CD1c-positive myeloid dendritic cell (primary cell): ENCODE measurements at regions not wholly inside any gene's neighbourhood (a gene's known extent, or its start where the extent isn't known, plus 50 kb on each side); places are given as distances from the start of the nearest gene placed in this dataset.
"Not testable (repeated sequence)": the region's sequence is repeated elsewhere in the genome, so short reads cannot be mapped to it uniquely, and the experiment has no call there.

Experiments
- DNase-seq: peaks from one replicate; pipeline ENCODE4 v3.0.0-alpha.2; 2016; ENCODE audit errors: extremely low spot score

DNA sequence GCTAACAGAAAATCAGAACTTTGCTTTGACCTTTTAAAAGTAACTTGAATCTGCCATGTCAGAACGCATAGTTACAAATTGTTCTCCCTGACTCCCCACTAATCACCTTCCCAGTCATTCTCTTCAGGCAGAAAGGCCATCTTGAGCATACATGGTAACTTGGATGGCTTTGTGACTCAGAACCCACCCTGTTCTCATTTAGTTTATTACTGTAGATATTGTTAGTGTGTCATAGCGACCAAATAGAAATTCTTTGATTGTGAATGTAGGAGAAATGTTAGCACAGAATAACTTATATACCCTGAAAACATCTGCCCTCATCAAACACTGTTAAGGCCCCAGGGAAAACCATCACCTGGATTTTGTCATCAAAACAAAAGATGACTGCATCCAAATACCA, 382.0 kb downstream of the MAGEB5 start:
- DNase-seq: no peak

DNA sequence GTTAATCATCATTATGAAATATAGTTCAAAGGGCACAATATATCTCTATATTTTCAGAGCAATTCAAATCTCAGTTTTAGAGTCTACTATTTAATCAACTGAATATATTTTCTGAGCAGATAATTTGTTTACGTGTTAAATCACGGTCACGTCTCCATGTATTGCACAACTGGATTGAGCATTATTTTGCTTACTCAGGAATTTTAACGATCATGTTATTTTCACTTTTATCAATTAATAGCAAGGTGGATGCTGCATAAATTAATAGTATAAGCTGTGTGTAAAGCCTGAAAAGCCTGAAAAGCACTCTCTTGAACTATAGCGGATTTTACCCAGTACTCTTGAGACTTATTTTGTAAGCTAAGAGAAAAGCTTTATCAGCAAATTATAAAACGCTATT, 374.9 kb downstream of the MAGEB5 start:
- no peak for DNase-seq

GRCh38 chrX:26586570-26586969, 370.6 kb downstream of the MAGEB5 start:
- no peak for DNase-seq

DNA sequence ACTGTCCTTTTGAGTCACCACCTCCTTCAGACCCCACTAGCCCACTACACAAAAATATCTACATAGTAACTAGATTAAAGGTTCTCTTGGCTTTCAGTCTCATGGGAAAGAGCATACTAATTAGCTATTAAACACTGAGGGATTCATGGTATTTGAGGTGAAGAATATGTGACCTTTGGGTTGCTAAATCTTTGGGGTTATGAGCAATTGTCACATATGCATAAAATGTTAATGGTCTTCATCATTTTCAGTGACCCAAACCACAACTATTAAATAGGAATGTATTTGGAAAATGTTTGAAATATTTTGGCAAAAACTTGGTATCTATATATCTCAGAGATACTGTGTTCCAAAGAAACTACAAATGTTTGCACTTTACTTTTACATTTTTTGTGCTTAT, 365.1 kb downstream of the MAGEB5 start:
- no peak for DNase-seq

DNA sequence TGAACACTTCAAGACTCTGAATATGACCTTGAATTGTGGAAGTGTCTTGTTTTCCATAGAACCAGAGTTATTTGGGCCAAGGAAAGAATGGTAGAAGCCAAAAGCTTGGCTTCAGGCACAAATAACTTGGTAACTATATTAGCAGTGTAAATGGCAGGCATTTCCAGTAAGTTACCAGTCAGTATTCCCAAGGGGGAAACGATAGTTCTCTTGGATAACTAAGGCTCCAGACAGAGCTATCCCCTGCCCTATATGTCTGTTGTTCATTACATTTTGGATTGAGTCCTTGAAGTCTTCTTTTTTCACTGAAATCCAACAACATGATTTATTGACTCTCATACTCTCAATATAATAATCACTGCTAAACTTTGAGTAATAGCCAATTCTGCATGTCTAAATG, 364.1 kb downstream of the MAGEB5 start:
- DNase-seq: no peak

DNA sequence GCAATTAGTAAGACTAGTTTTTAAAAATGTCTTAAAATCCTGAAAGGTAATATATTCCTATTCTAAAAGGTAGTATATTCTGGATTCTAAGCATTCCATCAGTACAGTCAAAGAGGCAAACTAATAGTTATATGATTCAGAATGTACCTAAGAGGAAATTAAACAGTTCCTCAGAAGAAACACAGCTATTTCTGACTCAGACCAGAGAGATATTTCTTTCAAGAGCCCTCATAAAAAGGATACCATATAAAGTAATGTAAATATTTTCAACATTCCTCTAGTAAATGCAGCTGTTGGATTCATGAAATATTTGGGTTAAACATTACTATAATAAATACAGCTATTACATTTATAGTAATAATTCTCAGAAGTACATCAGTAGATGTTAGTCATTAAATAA, 358.3 kb downstream of the MAGEB5 start:
- DNase-seq: no peak

- no peak for DNase-seq
Measured at GRCh38 chrX:26562156-26562555, 346.2 kb downstream of the MAGEB5 start.

GRCh38 chrX:26559855-26560254, 343.9 kb downstream of the MAGEB5 start:
- no peak for DNase-seq

GRCh38 chrX:26558719-26559386, 342.9 kb downstream of the MAGEB5 start:
- DNase-seq: no peak

DNA sequence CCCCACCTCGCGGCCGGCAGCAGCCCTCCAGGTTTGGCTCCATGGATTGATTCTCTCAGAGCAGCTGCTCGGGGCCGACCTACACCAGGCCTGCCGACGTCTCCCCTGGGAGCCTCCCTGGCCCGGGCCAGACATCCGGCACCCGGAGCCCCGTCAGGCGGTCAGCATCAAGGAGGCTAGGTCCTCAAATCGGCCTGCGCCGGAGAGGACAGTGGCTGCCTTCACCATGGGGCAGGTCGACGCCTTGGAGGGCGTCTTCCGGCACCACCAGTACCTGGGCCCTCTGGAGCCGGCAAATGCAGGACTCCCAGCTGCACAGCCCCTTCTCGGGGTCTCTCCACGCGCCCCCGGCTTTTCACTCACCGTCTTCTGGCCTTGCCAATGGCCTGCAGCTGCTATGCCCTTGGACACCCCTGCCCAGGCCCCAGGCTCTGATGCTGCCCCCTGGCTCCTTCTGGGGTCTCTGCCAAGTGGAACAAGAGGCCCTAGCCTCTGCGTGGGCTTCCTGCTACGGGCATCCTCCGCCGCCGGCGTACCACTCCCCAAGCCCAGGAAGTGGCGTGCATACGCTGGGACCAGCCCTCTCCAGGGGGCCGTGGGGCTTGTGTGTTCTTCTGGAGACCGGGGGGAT, 341.8 kb downstream of the MAGEB5 start:
- no peak for DNase-seq

- not testable (repeated sequence) for DNase-seq
Measured at GRCh38 chrX:26525768-26526167, 309.8 kb downstream of the MAGEB5 start.

- DNase-seq: no peak
Measured at GRCh38 chrX:26522501-26522900, 306.5 kb downstream of the MAGEB5 start.

DNA sequence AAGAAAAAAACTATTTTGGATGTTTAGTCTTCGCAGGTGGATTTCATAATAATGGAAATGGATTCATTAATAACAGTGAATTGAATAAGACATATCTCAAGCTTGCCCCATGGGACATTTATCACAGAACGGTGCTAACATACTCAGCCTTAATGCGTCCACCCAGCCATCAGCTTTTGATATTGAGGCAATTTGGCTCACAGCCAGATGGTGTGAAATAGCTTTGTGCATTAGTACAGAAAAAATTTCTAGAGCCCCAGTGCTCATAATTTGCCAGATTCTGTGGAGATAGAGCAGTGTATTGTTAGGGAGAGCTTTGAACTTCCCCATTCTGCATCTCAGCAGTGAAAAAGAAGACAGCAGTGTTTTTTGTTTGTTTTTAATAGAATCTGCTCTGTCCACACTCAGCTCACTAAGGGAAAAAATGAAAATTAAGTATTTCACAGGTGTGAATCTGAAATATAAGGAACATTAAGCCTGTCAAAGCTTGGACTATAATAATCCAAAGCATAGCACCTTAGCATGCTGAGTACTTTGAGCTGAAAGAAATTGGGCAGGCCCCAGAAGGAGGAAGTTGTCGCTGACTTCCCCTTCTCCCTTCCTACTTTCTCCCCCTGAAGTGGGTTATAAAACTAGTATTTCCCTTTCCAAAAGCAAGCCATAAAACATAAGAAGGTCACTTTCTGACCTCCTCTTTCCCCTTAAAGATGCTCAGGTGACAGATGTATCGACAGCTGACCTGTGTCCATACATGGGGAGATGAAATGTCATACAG, 295.8 kb downstream of the MAGEB5 start:
- no peak for DNase-seq

DNA sequence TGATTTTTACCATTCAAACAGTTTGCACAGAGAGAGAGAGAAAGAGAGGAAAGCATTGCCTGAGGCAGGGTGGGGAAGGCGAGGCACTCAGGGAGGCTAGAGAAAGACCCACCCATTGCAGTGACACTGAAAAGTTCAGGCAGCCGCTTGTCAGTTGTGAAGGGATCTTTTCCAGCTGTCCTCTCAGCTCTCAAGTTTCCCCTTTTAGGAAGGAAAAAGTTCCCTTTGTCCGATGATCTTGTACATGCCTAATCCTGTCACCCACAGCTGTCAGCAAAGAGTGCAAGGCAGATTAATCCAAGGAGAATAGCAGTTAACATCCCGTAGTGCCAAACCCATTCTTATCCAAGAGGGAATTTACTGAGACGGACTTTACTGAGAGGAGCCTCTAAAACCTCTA, 255.0 kb downstream of the MAGEB5 start:
- no peak for DNase-seq

DNA sequence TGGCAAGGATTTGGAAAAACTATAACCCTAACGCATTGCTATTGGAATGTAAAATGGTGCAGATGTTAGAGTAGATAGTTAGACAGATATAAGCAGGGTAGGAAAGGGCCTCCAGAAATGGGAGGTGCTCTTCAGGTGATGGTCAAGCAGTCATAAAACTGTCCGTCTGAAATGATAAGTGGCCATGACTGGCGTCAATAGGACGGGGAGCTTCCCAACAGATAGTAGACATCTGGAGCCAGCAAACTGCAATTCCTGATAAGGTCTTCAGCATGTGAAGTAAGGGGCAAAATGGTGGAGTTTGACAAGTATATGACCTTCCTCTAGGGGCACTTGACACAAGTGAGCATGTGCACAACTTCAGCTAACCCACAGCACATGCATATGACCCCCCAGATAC, 250.4 kb downstream of the MAGEB5 start:
- no peak for DNase-seq

- no peak for DNase-seq
Measured at GRCh38 chrX:26445288-26445687, 229.3 kb downstream of the MAGEB5 start.

DNA sequence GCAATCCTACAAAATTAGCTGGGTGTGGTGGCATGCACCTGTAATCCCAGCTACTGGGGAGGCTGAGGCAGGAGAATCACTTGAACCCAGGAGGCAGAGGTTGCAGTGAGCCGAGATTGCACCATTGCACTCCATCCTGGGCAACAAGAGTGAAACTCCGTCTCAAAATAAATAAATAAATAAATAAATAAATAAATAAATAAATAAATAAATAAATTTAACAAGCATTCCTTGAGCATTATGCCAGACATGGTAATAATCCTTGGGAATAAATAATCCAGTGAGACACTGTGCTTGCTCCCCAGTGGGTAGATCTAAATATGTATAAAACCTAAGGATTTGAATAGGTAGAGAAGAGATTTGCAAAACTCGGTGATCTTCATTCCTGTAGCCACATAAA, 228.4 kb downstream of the MAGEB5 start:
- not testable (repeated sequence) for DNase-seq

DNA sequence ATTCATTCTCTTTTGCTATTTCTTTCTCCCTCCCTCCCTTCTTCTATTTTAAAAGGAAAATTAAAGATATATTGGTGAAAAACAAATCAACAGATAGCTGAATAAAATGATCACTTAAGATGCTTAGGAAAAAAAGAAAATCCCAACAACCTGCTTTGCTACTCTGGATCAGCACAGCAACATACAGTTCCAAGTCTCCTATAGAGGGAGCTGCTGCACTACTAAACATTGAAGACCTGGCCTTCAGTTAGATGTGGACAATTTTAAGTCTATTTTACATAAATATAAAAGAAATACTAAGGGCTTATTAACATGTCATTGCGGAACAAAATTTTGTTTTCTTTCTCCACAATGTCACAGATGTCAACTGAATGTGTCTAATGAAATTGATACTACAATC, 226.4 kb downstream of the MAGEB5 start:
- DNase-seq: no peak

- DNase-seq: no peak
Measured at GRCh38 chrX:26414534-26414933, 198.6 kb downstream of the MAGEB5 start.

GRCh38 chrX:26411045-26411444, 195.1 kb downstream of the MAGEB5 start:
- no peak for DNase-seq

GRCh38 chrX:26409636-26410035, 193.7 kb downstream of the MAGEB5 start:
- DNase-seq: no peak

DNA sequence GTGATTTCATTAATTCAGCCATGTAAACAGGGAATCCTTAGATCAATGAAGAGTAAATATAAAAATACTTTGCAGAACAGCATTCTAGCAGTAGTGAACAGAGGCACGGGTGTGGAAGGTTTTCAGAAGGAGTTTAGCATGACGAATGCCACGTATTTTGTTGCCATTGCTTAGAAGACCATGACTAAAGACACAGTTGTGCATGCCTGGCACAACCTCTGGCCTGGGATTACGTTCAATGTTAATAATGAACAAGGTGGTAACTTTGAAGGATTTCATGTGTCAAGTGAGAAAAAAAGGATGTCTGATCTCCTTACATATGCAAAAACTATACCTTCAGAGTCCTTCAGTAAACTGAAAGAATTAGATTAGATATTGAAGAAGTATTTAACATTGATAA, 171.9 kb downstream of the MAGEB5 start:
- DNase-seq: no peak

DNA sequence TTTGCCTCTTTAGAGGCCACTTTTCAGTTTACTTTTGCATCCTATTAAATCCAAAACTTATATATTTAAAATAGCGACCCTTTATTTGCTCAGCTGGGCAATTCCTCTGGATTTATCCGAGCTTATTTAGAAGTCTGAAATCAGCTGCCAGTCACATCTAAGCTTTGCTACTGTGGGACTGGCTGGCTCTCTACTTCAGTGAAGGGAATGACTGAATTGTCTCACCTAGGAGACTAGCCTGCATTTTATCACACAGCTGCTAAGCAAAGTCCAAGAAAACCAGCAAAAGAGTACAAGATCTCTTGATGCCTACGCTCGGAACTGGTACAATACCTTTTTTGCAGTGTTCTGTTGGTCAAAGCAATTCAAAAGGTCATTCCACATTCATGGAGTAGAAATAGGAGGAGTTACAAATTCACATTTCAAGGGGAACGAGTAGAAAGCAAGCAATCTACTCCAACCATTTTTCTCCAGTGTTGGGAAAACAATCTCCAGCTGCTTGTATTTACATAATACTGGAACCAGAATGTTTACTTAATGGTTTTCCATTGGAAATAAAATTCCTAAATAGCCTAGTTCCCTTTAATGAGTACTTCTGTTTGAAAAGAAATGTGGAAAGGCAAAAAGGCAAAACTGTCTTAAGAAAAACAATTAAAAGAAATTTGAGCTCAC, 160.2 kb downstream of the MAGEB5 start:
- no peak for DNase-seq
